GM18508 (cell line): ENCODE measurements at regions not wholly inside any gene's neighbourhood (a gene's known extent, or its start where the extent isn't known, plus 50 kb on each side); places are given as distances from the start of the nearest gene placed in this dataset.
"Not testable (repeated sequence)": the region's sequence is repeated elsewhere in the genome, so short reads cannot be mapped to it uniquely, and the experiment has no call there.

Source experiments
- ATAC-seq: cut with Tn5 transposase; IDR thresholded peaks from one replicate; pipeline ENCODE4 v1.9.1; 2021; ENCODE audit warnings: moderate number of reproducible peaks; ENCODE audit not compliant: insufficient read depth, unreplicated experiment

GRCh38 chr13:50527612-50528509 is 315.6 kb downstream of the DLEU7 start:
- no peak for ATAC-seq

- no peak for ATAC-seq
Measured at GRCh38 chr13:50529154-50529882, 314.2 kb downstream of the DLEU7 start.

- ATAC-seq = no peak
Measured at GRCh38 chr13:50531917-50532899, 311.3 kb downstream of the DLEU7 start.

- no peak for ATAC-seq
Measured at GRCh38 chr13:50535050-50535449, 308.4 kb downstream of the DLEU7 start.

- ATAC-seq = no peak
Measured at GRCh38 chr13:50537029-50537428, 306.5 kb downstream of the DLEU7 start.

GRCh38 chr13:50539791-50540530 is 303.5 kb downstream of the DLEU7 start:
- no peak for ATAC-seq

GRCh38 chr13:50543141-50543540 is 300.4 kb downstream of the DLEU7 start:
- no peak for ATAC-seq

GRCh38 chr13:50543782-50544181 is 299.7 kb downstream of the DLEU7 start:
- no peak for ATAC-seq

- ATAC-seq = no peak
Measured at GRCh38 chr13:50544211-50544610, 299.3 kb downstream of the DLEU7 start.

GRCh38 chr13:50547175-50547574 is 296.3 kb downstream of the DLEU7 start:
- ATAC-seq = not testable (repeated sequence)

GRCh38 chr13:50548586-50548985 is 294.9 kb downstream of the DLEU7 start:
- ATAC-seq = no peak

- no peak for ATAC-seq
Measured at GRCh38 chr13:50549221-50549942, 294.1 kb downstream of the DLEU7 start.

- ATAC-seq = no peak
Measured at GRCh38 chr13:50550151-50550550, 293.3 kb downstream of the DLEU7 start.

- ATAC-seq = no peak
Measured at GRCh38 chr13:50552424-50552966, 291.0 kb downstream of the DLEU7 start.

- ATAC-seq = no peak
Measured at GRCh38 chr13:50561739-50562138, 281.8 kb downstream of the DLEU7 start.

- no peak for ATAC-seq
Measured at GRCh38 chr13:50566646-50567045, 276.8 kb downstream of the DLEU7 start.

GRCh38 chr13:50572129-50572528 is 271.4 kb downstream of the DLEU7 start:
- no peak for ATAC-seq

- ATAC-seq = no peak
Measured at GRCh38 chr13:50573066-50573465, 270.4 kb downstream of the DLEU7 start.

GRCh38 chr13:50574731-50575130 is 268.8 kb downstream of the DLEU7 start:
- ATAC-seq = no peak
